Loucy (cell line): ENCODE measurements at regions not wholly inside any gene's neighbourhood (a gene's known extent, or its start where the extent isn't known, plus 50 kb on each side); places are given as distances from the start of the nearest gene placed in this dataset.

ENCODE experiments used
- H2AFZ ChIP-seq: fragments of 200-600 bp; sonication (generic); 2 replicates; pipeline ENCODE4 v1.6.0; 2016; ENCODE audit warnings: antibody characterized with exemption, mild to moderate bottlenecking, low read length, moderate library complexity
- H3F3A ChIP-seq: fragments of 200-600 bp; 2 replicates; pipeline ENCODE4 v1.6.0; 2016; ENCODE audit warnings: antibody characterized with exemption, low read depth, mild to moderate bottlenecking
- H3K27me3 ChIP-seq: fragments of 200-600 bp; sonication (generic); 2 replicates; pipeline ENCODE4 v1.6.1; 2014; ENCODE audit warnings: low read length, mild to moderate bottlenecking; ENCODE audit not compliant: insufficient read depth, poor library complexity, severe bottlenecking
- H3K36me3 ChIP-seq: fragments of 200-600 bp; sonication (generic); 2 replicates; pipeline ENCODE4 v1.6.1; 2016; ENCODE audit warnings: low read length; ENCODE audit not compliant: insufficient read depth
- H3K4me1 ChIP-seq: fragments of 200-600 bp; sonication (generic); 2 replicates; pipeline ENCODE4 v1.5.1; 2014; ENCODE audit warnings: low read length, mild to moderate bottlenecking; ENCODE audit not compliant: insufficient read depth, poor library complexity, severe bottlenecking
- H3K4me2 ChIP-seq: fragments of 200-600 bp; sonication (generic); 2 replicates; pipeline ENCODE4 v1.6.0; 2014; ENCODE audit warnings: antibody characterized with exemption, low read length, low read depth, mild to moderate bottlenecking; ENCODE audit not compliant: poor library complexity, severe bottlenecking
- H3K4me3 ChIP-seq: fragments of 200-600 bp; sonication (generic); 2 replicates; pipeline ENCODE4 v1.5.1; 2014; ENCODE audit warnings: low read length, mild to moderate bottlenecking, mixed read lengths; ENCODE audit not compliant: poor library complexity, severe bottlenecking
- H3K79me2 ChIP-seq: fragments of 200-600 bp; sonication (generic); 2 replicates; pipeline ENCODE4 v1.6.1; 2014; ENCODE audit warnings: low read length; ENCODE audit not compliant: insufficient read depth
- H3K9ac ChIP-seq: fragments of 200-600 bp; sonication (generic); 2 replicates; pipeline ENCODE4 v1.6.0; 2014; ENCODE audit warnings: mild to moderate bottlenecking, low read depth, low read length, moderate library complexity; ENCODE audit not compliant: poor library complexity, severe bottlenecking
- H3K9me2 ChIP-seq: fragments of 200-600 bp; sonication (generic); replicated peaks from 2 replicates; pipeline ENCODE4 v1.6.1; 2016; ENCODE audit warnings: low read depth, low read length, mixed read lengths
- H3K9me3 ChIP-seq: fragments of 200-600 bp; sonication (generic); 2 replicates; pipeline ENCODE4 v1.6.1; 2014; ENCODE audit warnings: mild to moderate bottlenecking, antibody characterized with exemption, low read length, low read depth; ENCODE audit not compliant: insufficient read depth
- H4K20me1 ChIP-seq: fragments of 200-600 bp; sonication (generic); 2 replicates; pipeline ENCODE4 v1.6.0; 2014; ENCODE audit warnings: antibody characterized with exemption, low read length, mild to moderate bottlenecking; ENCODE audit not compliant: insufficient read depth, poor library complexity, severe bottlenecking
- EZH2phosphoT487 ChIP-seq: fragments of 200-600 bp; IDR thresholded peaks from 2 replicates; pipeline ENCODE4 v1.6.1; 2018; ENCODE audit warnings: antibody characterized with exemption, mild to moderate bottlenecking, moderate library complexity, borderline replicate concordance
- TF ChIP-seq, protein P1 (sequence below): fragments of 200-600 bp; sonication (generic); conservative IDR thresholded peaks from 2 replicates; pipeline ENCODE4 v1.5.1; 2014; ENCODE audit warnings: mild to moderate bottlenecking, antibody characterized with exemption, low read length

DNA sequence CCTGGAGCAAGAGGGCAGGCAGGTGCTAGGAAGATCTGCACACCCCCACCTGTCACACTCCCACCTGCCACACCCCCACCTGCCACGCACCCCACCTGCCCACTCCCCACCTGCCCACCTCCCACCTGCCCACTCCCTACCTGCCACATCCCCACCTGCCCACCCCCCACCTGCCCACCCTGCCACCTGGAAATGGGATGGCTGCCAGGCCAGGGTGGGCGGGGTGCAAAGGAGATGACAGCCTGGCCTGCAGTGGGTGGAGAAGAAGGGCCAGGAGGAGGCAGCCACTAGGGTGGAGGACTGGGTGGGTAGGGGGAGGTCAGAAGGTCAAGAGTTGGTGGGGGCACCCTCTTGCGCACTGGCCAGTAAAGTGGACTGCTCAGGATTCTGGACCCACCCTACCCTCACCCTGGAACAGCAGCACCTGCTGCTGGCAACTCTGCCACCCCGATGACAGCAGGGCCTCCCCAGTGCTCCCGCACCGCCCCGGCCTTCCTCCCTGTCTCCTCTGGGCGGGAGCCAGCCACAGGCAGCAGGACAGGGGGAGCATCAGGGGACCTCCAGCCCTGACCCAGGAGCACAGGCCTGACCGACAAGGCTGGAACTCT lies 66.8 kb upstream of the NKX1-1 start:
- H2AFZ ChIP-seq: no peak overlapping the region
- no peaks in the 10 kb centered on the region for H3K27me3 ChIP-seq
- H3K4me2 ChIP-seq: no peak overlapping the region
- H3K9me3 ChIP-seq: peaks cover 11% of the 10 kb centered on the region; the same call in 1 of the 2 replicates
- no peaks in the 10 kb centered on the region for H3F3A ChIP-seq
- no peaks in the 10 kb centered on the region for H3K79me2 ChIP-seq
- H3K4me1 ChIP-seq: no peaks in the 10 kb centered on the region
- no peak for TF ChIP-seq EZH2phosphoT487
- TF ChIP-seq, protein P1, sequence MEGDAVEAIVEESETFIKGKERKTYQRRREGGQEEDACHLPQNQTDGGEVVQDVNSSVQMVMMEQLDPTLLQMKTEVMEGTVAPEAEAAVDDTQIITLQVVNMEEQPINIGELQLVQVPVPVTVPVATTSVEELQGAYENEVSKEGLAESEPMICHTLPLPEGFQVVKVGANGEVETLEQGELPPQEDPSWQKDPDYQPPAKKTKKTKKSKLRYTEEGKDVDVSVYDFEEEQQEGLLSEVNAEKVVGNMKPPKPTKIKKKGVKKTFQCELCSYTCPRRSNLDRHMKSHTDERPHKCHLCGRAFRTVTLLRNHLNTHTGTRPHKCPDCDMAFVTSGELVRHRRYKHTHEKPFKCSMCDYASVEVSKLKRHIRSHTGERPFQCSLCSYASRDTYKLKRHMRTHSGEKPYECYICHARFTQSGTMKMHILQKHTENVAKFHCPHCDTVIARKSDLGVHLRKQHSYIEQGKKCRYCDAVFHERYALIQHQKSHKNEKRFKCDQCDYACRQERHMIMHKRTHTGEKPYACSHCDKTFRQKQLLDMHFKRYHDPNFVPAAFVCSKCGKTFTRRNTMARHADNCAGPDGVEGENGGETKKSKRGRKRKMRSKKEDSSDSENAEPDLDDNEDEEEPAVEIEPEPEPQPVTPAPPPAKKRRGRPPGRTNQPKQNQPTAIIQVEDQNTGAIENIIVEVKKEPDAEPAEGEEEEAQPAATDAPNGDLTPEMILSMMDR: no peak
- H3K4me3 ChIP-seq: no peak overlapping the region
- no peak overlapping the region for H3K9ac ChIP-seq
- no peaks in the 10 kb centered on the region for H4K20me1 ChIP-seq
- no peaks in the 10 kb centered on the region for H3K36me3 ChIP-seq
- H3K9me2 ChIP-seq: no peaks in the 10 kb centered on the region

- no peaks in the 10 kb centered on the region for H3K9me2 ChIP-seq
- H3K27me3 ChIP-seq: no peaks in the 10 kb centered on the region
- no peaks in the 10 kb centered on the region for H3K36me3 ChIP-seq
- no peak overlapping the region for H2AFZ ChIP-seq
- peaks cover 18% of the 10 kb centered on the region; the same call in 1 of the 2 replicates for H3K9me3 ChIP-seq
- no peaks in the 10 kb centered on the region for H3K79me2 ChIP-seq
- H3F3A ChIP-seq: no peaks in the 10 kb centered on the region
- H3K4me2 ChIP-seq: no peak overlapping the region
- H3K9ac ChIP-seq: no peak overlapping the region
- no peaks in the 10 kb centered on the region for H4K20me1 ChIP-seq
- TF ChIP-seq EZH2phosphoT487: no peak
- TF ChIP-seq, protein P1: no peak
- no peaks in the 10 kb centered on the region for H3K4me1 ChIP-seq
- H3K4me3 ChIP-seq: no peak overlapping the region
Observed at GRCh38 chr4:1472148-1472797, 66.0 kb upstream of the NKX1-1 start.

DNA sequence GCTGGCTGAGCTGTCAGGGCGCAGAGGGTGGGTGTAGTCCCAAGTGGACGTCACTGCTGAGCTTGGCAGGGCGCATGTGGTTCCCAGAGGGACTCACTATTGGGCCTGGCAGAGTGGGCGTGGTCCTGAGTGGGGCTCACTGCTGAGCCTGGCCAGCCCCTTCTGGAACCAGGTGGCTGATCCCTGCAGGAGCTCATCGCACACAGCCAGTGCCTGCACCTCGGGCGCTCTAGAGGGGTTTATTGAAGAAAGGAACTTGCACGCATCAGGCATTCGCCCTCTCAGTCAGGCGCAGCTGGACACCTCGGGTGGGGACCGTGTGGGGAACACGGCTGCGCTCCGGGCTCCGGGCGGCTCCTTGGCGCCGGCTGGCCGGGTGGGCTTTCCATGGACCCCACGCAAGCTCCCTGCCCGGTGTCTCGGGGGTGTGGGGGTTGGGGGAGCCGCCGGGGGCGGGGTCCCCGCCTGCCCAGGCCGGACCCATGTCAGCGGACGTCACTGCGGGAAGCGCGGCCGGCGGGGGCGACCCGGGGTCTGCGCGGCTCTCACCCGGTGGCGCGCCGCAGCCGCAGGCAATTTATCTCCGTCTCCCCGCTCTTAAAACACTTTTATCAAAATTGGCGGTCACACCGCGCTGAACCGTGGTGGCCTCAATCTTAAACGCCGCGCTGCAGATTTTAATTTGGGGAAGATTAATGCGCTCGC lies 65.4 kb upstream of the NKX1-1 start:
- no peak overlapping the region for H3K4me3 ChIP-seq
- no peaks in the 10 kb centered on the region for H3K36me3 ChIP-seq
- H3K4me2 ChIP-seq: no peak overlapping the region
- H3K4me1 ChIP-seq: no peaks in the 10 kb centered on the region
- no peaks in the 10 kb centered on the region for H4K20me1 ChIP-seq
- H2AFZ ChIP-seq: no peak overlapping the region
- H3K9ac ChIP-seq: no peak overlapping the region
- H3K9me3 ChIP-seq: peaks cover 23% of the 10 kb centered on the region; the same call in 1 of the 2 replicates
- no peaks in the 10 kb centered on the region for H3K9me2 ChIP-seq
- H3F3A ChIP-seq: no peaks in the 10 kb centered on the region
- TF ChIP-seq, protein P1: no peak
- TF ChIP-seq EZH2phosphoT487: no peak
- no peaks in the 10 kb centered on the region for H3K27me3 ChIP-seq
- no peaks in the 10 kb centered on the region for H3K79me2 ChIP-seq
